K562 (cell line): ENCODE measurements at regions not wholly inside any gene's neighbourhood (a gene's known extent, or its start where the extent isn't known, plus 50 kb on each side); places are given as distances from the start of the nearest gene placed in this dataset.

ENCODE experiments used
- ATAC-seq: fragments of 200-7000 bp; cut with Tn5 transposase; 3 replicates; pipeline ENCODE4 v1.9.1; 2020; ENCODE audit warnings: moderate library complexity
- BruUV-seq: library from RNA; stranded (reverse); fragments of 400-500 nt; replicated peaks from 2 replicates; lab custom pipeline; 2021; lab: Mats Ljungman, UMichigan
- CTCF ChIA-PET: fragments of 300-600 bp; formaldehyde crosslinking; extraction: SDS; loops from one replicate; lab custom pipeline; 2021; ENCODE audit warnings: low intra/inter-chr PET ratio; lab: Yijun Ruan, JAX
- POLR2A ChIA-PET: fragments of 300-600, 350-650 bp; sonication (Branson Sonifier 250); formaldehyde crosslinking; extraction: SDS; loops from one replicate; lab custom pipeline; 2021; ENCODE audit warnings: antibody characterized with exemption, inconsistent platforms; lab: Yijun Ruan, JAX
- DNase-seq, 4 experiments: peaks; one replicate each; pipeline versions ENCODE4 v3.0.0 to v3.0.0-alpha.2; 2011 to 2018; ENCODE audit warnings: low spot score in 3 of 4, mixed read lengths in 3 of 4; ENCODE audit errors: extremely low read depth in 1 of 4
- FAIRE-seq: peaks from 2 replicates; lab custom pipeline; 2011; peaks lifted over from hg19 to GRCh38; lab: Jason Lieb, UNC
- H2AFZ ChIP-seq: 2 replicates; pipeline ENCODE4 v1.6.0; 2011; ENCODE audit warnings: low read depth, low read length, control low read depth, inconsistent platforms
- H3K27ac ChIP-seq: fragments of 200-600 bp; 3 replicates; pipeline ENCODE4 v1.8.0; 2011; ENCODE audit warnings: low read depth, mild to moderate bottlenecking, control low read depth, inconsistent platforms, low read length, moderate library complexity, mixed read lengths; ENCODE audit errors: extremely low read depth
- H3K27me3 ChIP-seq, 2 experiments: fragments of 300-600 bp in 1 of 2; 2 replicates in 1 of 2; 3 replicates in 1 of 2; pipeline versions ENCODE4 v1.6.0 to v1.8.0; 2011; ENCODE audit warnings: inconsistent platforms in 2 of 2, low read length in 2 of 2, mild to moderate bottlenecking in 1 of 2, mixed read lengths in 1 of 2, moderate library complexity in 1 of 2; ENCODE audit not compliant: control insufficient read depth in 2 of 2, insufficient read depth in 2 of 2
- H3K36me3 ChIP-seq: fragments of 300-600 bp; 3 replicates; pipeline ENCODE4 v1.8.0; 2011; ENCODE audit warnings: mild to moderate bottlenecking, low read length, inconsistent platforms; ENCODE audit not compliant: control insufficient read depth, insufficient read depth
- H3K4me1 ChIP-seq, 2 experiments: fragments of 200-600 bp in 1 of 2; replicated peaks in 1 of 2; 2 replicates in 1 of 2; 3 replicates in 1 of 2; pipeline versions ENCODE4 v1.5.1 to v1.8.0; 2011; ENCODE audit warnings: inconsistent platforms in 2 of 2, low read length in 2 of 2, mild to moderate bottlenecking in 1 of 2, mixed read lengths in 1 of 2, moderate library complexity in 1 of 2; ENCODE audit not compliant: control insufficient read depth in 2 of 2, insufficient read depth in 2 of 2
- H3K4me2 ChIP-seq: 2 replicates; pipeline ENCODE4 v1.6.1; 2011; ENCODE audit warnings: low read length, control low read depth, inconsistent platforms, mixed read lengths; ENCODE audit not compliant: insufficient read depth
- H3K4me3 ChIP-seq: fragments of 200-600 bp; sonication (generic), shearing (Covaris generic); 2 replicates; pipeline ENCODE4 v1.5.1; 2016; ENCODE audit warnings: control low read depth, inconsistent platforms
- H3K79me2 ChIP-seq: fragments of 200-600 bp; 3 replicates; pipeline ENCODE4 v1.8.0; 2011; ENCODE audit warnings: low read length, inconsistent platforms; ENCODE audit not compliant: control insufficient read depth, insufficient read depth
- H3K9ac ChIP-seq, 2 experiments: 2 replicates each; pipeline versions ENCODE4 v1.6.0 to v1.6.1; 2011; ENCODE audit warnings: low read depth in 2 of 2, low read length in 2 of 2, control low read depth in 1 of 2, inconsistent platforms in 1 of 2, mild to moderate bottlenecking in 1 of 2, mixed read lengths in 1 of 2; ENCODE audit not compliant: insufficient read depth in 1 of 2
- H3K9me1 ChIP-seq: one replicate; pipeline ENCODE4 v1.6.0; 2011; ENCODE audit warnings: inconsistent platforms, mild to moderate bottlenecking, low read length, moderate library complexity; ENCODE audit not compliant: control insufficient read depth, insufficient read depth
- H3K9me3 ChIP-seq: replicated peaks from 2 replicates; pipeline ENCODE4 v1.5.1; 2011; ENCODE audit warnings: low read depth, low read length, inconsistent platforms; ENCODE audit not compliant: control insufficient read depth, insufficient read depth
- H4K20me1 ChIP-seq: replicated peaks from 2 replicates; pipeline ENCODE4 v1.6.1; 2011; ENCODE audit warnings: low read length, inconsistent platforms, mixed read lengths; ENCODE audit not compliant: control insufficient read depth, insufficient read depth
- ADNP ChIP-seq: fragments of 200-800 bp; sonication (Bioruptor generic); IDR thresholded peaks from 2 replicates; pipeline ENCODE4 v1.6.1; 2016; ENCODE audit warnings: missing genetic modification characterization, missing compliant biosample characterization
- BCOR ChIP-seq: fragments of 450-650 bp; IDR thresholded peaks from 2 replicates; pipeline ENCODE4 v1.6.1; 2016
- COPS2 ChIP-seq: fragments of 450-650 bp; conservative IDR thresholded peaks from 2 replicates; pipeline ENCODE4 v1.6.1; 2016; ENCODE audit warnings: mild to moderate bottlenecking, moderate library complexity
- RBM25 ChIP-seq: fragments of 200-400 bp; formaldehyde crosslinking; IDR thresholded peaks from 2 replicates; pipeline ENCODE4 v1.6.1; 2018; ENCODE audit warnings: low read length, low read depth, moderate library complexity; ENCODE audit not compliant: severe bottlenecking
- ZNF780A ChIP-seq: fragments of 250-450 bp; sonication (Bioruptor Pico); IDR thresholded peaks from 2 replicates; pipeline ENCODE4 v1.5.0; 2021; ENCODE audit warnings: mild to moderate bottlenecking
- WGBS: fragments of 100-300 bp; shearing (Covaris generic); methylation state at CpG from one replicate; pipeline ENCODE4 v1.1.6; 2016; ENCODE audit warnings: low coverage, mixed read lengths; ENCODE audit not compliant: insufficient coverage; ENCODE audit errors: missing lambda C conversion rate; 5-methylcytosine and 5-hydroxymethylcytosine counted together
- in situ Hi-C: fragments of 300-500 bp; cut with MboI; formaldehyde crosslinking; loops from 4 replicates; pipeline ENCODE4 v1.15.0; 2018; ENCODE audit warnings: inconsistent platforms, mixed read lengths
- intact Hi-C: fragments of 100-400 bp; cut with micrococcal nuclease; formaldehyde crosslinking; loops from 2 replicates; pipeline ENCODE4 v1.14.2; 2022

GRCh38 chr22:27302501-27302900 lies 499.1 kb downstream of the MN1 start:
- ATAC-seq (no peak), FAIRE-seq (no peak), DNase-seq (no peak)
- in situ Hi-C loops: no loop called here
- ChIA-PET CTCF (no interaction called here), POLR2A (interaction anchor here (0.7 kb wide), 1 partner anchor 262 kb away, joined by 3 read pairs; no protein-coding TSS in a partner anchor)
- Histone ChIP-seq H3K4me2 (no peak overlapping the region), H3K9ac (no peak overlapping the region), H3K4me1 (peaks cover 2 to 8% of the 10 kb centered on the region in 2 experiments; a peak in 4 of 5 replicates), H3K9me3 (no peaks in the 10 kb centered on the region), H3K9me1 (no peaks in the 10 kb centered on the region), H3K36me3 (no peaks in the 10 kb centered on the region), H3K27ac (no peak overlapping the region), H3K4me3 (no peak overlapping the region), H3K27me3 (peaks cover 0 to 4% of the 10 kb centered on the region in 2 experiments; a peak in 1 of 5 replicates), H2AFZ (no peak overlapping the region), H3K79me2 (no peaks in the 10 kb centered on the region), H4K20me1 (no peaks in the 10 kb centered on the region)
- WGBS: 3% methylated on average over 11 of the region's 11 CpGs
- no TSS peak for BruUV-seq
- TF ChIP-seq ADNP (tag): peak; percentile 22; the same call in 1 of the 2 replicates
- TF ChIP-seq RBM25: peak; percentile 80
- peak; percentile 62; the same call in 1 of the 2 replicates for TF ChIP-seq BCOR
- TF ChIP-seq COPS2: no peak
- intact Hi-C loops: no loop called here

- CTCF ChIA-PET: no interaction called here
- H3K4me3 ChIP-seq: no peak overlapping the region
- in situ Hi-C loops: no loop called here
- BruUV-seq: no TSS peak
- no peaks in the 10 kb centered on the region for H3K27me3 ChIP-seq
- no peak for DNase-seq
- TF ChIP-seq ZNF780A (CRISPR knock-in tag) (no peak), RBM25 (peak; percentile 10)
- no peaks in the 10 kb centered on the region for H3K9me3 ChIP-seq
- no peaks in the 10 kb centered on the region for H3K79me2 ChIP-seq
- peaks cover 0 to 8% of the 10 kb centered on the region in 2 experiments; a peak in 2 of 5 replicates for H3K4me1 ChIP-seq
- H4K20me1 ChIP-seq: no peaks in the 10 kb centered on the region
- no peak for ATAC-seq
- H2AFZ ChIP-seq: no peak overlapping the region
- H3K9ac ChIP-seq: no peak overlapping the region
- POLR2A ChIA-PET: no interaction called here
- intact Hi-C loops: no loop called here
- H3K36me3 ChIP-seq: no peaks in the 10 kb centered on the region
- FAIRE-seq: no peak
- H3K9me1 ChIP-seq: no peaks in the 10 kb centered on the region
- no peak overlapping the region for H3K27ac ChIP-seq
- no peak overlapping the region for H3K4me2 ChIP-seq
Measured at GRCh38 chr22:27303718-27304117, 497.8 kb downstream of the MN1 start.
